K562 (cell line): ENCODE measurements at regions not wholly inside any gene's neighbourhood (a gene's known extent, or its start where the extent isn't known, plus 50 kb on each side); places are given as distances from the start of the nearest gene placed in this dataset.
A peak's percentile ranks its signal among the peaks of the same experiment; 100 is the strongest.

Experiments
- CBX3 ChIP-seq, 2 experiments: IDR thresholded peaks; 1 replicate in 1 of 2; 2 replicates in 1 of 2; pipeline ENCODE4 v1.6.1; 2012; ENCODE audit warnings: inconsistent platforms in 2 of 2, low read length in 2 of 2, borderline replicate concordance in 1 of 2, control low read depth in 1 of 2
- ELF1 ChIP-seq: fragments of 200-800 bp; sonication (Bioruptor generic); IDR thresholded peaks from 2 replicates; pipeline ENCODE4 v1.6.1; 2016; ENCODE audit warnings: missing genetic modification characterization, missing compliant biosample characterization
- ELF4 ChIP-seq: fragments of 450-650 bp; formaldehyde crosslinking; IDR thresholded peaks from 2 replicates; pipeline ENCODE4 v1.4.0; 2022; ENCODE audit warnings: missing genetic modification characterization
- ESRRB ChIP-seq: fragments of 250-450 bp; sonication (Bioruptor Pico); IDR thresholded peaks from 2 replicates; pipeline ENCODE4 v1.5.0; 2020; ENCODE audit warnings: mild to moderate bottlenecking, moderate library complexity, borderline replicate concordance
- FOXK1 ChIP-seq: sonication (generic); formaldehyde crosslinking; IDR thresholded peaks from 2 replicates; pipeline ENCODE4 v1.8.0; 2022; ENCODE audit warnings: missing genetic modification reagents, mild to moderate bottlenecking, borderline replicate concordance
- HNRNPLL ChIP-seq: fragments of 200-400 bp; formaldehyde crosslinking; IDR thresholded peaks from 2 replicates; pipeline ENCODE4 v1.6.1; 2017; ENCODE audit warnings: low read length, low read depth, mild to moderate bottlenecking; ENCODE audit not compliant: poor library complexity, severe bottlenecking
- JUN ChIP-seq, 2 experiments: sonication (generic) in 1 of 2; formaldehyde crosslinking in 1 of 2; IDR thresholded peaks; 2 replicates each; pipeline versions ENCODE4 v1.6.1 to v1.8.0; 2012 to 2022; ENCODE audit warnings: borderline replicate concordance in 2 of 2, mild to moderate bottlenecking in 2 of 2, improper control_type of control experiment in 1 of 2, low read depth in 1 of 2, low read length in 1 of 2, missing genetic modification reagents in 1 of 2
- KDM1A ChIP-seq, 2 experiments: fragments of 450-650 bp; IDR thresholded peaks; 2 replicates each; pipeline ENCODE4 v1.6.1; 2016; ENCODE audit warnings: mild to moderate bottlenecking in 2 of 2
- L3MBTL2 ChIP-seq: fragments of 450-650 bp; IDR thresholded peaks from 2 replicates; pipeline ENCODE4 v1.6.1; 2016; ENCODE audit warnings: mild to moderate bottlenecking, moderate library complexity
- MCM7 ChIP-seq, 2 experiments: fragments of 450-650 bp; IDR thresholded peaks; 2 replicates each; pipeline ENCODE4 v1.6.1; 2016 to 2018
- MTF1 ChIP-seq: fragments of 250-450 bp; sonication (Bioruptor Pico); IDR thresholded peaks from 2 replicates; pipeline ENCODE4 v1.9.0; 2021; ENCODE audit warnings: moderate library complexity, mild to moderate bottlenecking, inconsistent platforms, borderline replicate concordance
- NCOA6 ChIP-seq: fragments of 450-650 bp; IDR thresholded peaks from 2 replicates; pipeline ENCODE4 v1.6.1; 2017; ENCODE audit warnings: mild to moderate bottlenecking
- NFE2 ChIP-seq: IDR thresholded peaks from 2 replicates; pipeline ENCODE4 v1.6.1; 2014; ENCODE audit warnings: antibody characterized with exemption, low read depth
- NR1H2 ChIP-seq: sonication (generic); formaldehyde crosslinking; IDR thresholded peaks from 2 replicates; pipeline ENCODE4 v1.4.0; 2020; ENCODE audit warnings: mild to moderate bottlenecking, missing genetic modification reagents
- PCBP2 ChIP-seq: fragments of 200-400 bp; formaldehyde crosslinking; IDR thresholded peaks from 2 replicates; pipeline ENCODE4 v1.6.1; 2018; ENCODE audit warnings: low read length, low read depth, mild to moderate bottlenecking, moderate library complexity; ENCODE audit not compliant: poor library complexity, severe bottlenecking
- SMARCB1 ChIP-seq: IDR thresholded peaks from 2 replicates; pipeline ENCODE4 v1.6.1; 2011; ENCODE audit warnings: improper control_type of control experiment, low read depth; ENCODE audit not compliant: insufficient read length
- TCFL5 ChIP-seq: fragments of 250-450 bp; sonication (Bioruptor Pico); conservative IDR thresholded peaks from 2 replicates; pipeline ENCODE4 v1.6.1; 2021; ENCODE audit warnings: mild to moderate bottlenecking, moderate library complexity, matching md5 sums
- TRIM24 ChIP-seq, 2 experiments: fragments of 450-650 bp; IDR thresholded peaks; 2 replicates each; pipeline ENCODE4 v1.6.1; 2016
- TSC22D4 ChIP-seq: fragments of 450-650 bp; IDR thresholded peaks from 2 replicates; pipeline ENCODE4 v1.6.1; 2016; ENCODE audit warnings: missing genetic modification characterization, missing biosample characterization, control low read depth
- ZNF197 ChIP-seq: fragments of 200-800 bp; sonication (Bioruptor generic); IDR thresholded peaks from 2 replicates; pipeline ENCODE4 v1.6.1; 2016; ENCODE audit warnings: low read depth, missing genetic modification characterization, missing compliant biosample characterization
- ZNF311 ChIP-seq: fragments of 250-450 bp; sonication (Bioruptor Pico); IDR thresholded peaks from 2 replicates; pipeline ENCODE4 v1.4.0; 2020; ENCODE audit warnings: mild to moderate bottlenecking, moderate library complexity
- ZNF785 ChIP-seq: fragments of 250-450 bp; sonication (Bioruptor Pico); IDR thresholded peaks from 2 replicates; pipeline ENCODE4 v1.4.0; 2020; ENCODE audit warnings: mild to moderate bottlenecking
- TF ChIP-seq, protein P1 (sequence below): fragments of 200-800 bp; sonication (Bioruptor generic); IDR thresholded peaks from 2 replicates; pipeline ENCODE4 v1.6.1; 2017; ENCODE audit warnings: missing genetic modification characterization, missing compliant biosample characterization
- TF ChIP-seq, protein P2 (sequence below): fragments of 450-650 bp; formaldehyde crosslinking; IDR thresholded peaks from 2 replicates; pipeline ENCODE4 v1.4.0; 2022; ENCODE audit warnings: mild to moderate bottlenecking, moderate library complexity
- TF ChIP-seq, protein P3 (sequence below): fragments of 200-800 bp; sonication (Bioruptor generic); IDR thresholded peaks from 2 replicates; pipeline ENCODE4 v1.6.1; 2017; ENCODE audit warnings: missing genetic modification characterization, missing compliant biosample characterization

DNA sequence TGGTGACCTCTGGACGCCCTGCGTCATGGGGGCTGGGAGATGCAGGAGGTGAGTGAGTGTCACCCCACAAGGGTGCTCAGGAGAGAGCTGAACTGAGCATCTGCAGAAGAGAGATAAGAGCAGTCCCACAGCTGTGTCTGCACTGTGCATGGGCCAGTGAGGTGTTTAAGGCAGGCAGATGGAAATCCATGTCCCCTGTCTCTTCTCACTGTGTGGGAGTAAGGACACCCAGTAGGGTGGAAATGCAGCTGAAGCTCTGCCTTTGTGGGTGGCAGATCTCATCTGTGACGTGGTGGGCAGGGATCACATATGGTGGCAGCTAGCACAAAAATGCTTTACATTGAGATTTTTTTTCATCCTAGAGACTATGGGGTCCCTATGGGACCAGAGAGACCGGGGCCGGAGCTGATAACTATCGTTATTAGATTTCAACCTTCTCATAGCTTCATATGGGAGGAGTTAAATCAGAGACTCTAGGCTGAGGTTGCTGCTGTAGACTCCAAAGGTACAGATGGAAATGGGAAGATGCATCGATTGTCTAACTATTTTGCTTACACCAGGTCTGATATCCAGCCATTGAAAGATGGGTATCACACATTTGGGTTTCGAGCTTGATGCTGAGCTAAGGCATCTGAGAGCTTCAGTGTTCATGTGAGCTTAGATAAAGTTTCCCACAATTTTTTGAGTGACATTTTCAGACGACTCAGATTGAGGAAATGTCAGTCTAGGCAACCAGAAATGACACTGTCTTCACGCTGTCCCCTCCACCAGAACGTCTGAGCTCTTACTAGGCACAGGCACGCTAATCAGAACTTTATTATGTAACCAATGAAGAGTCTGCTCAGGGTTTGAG lies 65.3 kb upstream of the PSEN2 start (continued):
- TF ChIP-seq, protein P1, sequence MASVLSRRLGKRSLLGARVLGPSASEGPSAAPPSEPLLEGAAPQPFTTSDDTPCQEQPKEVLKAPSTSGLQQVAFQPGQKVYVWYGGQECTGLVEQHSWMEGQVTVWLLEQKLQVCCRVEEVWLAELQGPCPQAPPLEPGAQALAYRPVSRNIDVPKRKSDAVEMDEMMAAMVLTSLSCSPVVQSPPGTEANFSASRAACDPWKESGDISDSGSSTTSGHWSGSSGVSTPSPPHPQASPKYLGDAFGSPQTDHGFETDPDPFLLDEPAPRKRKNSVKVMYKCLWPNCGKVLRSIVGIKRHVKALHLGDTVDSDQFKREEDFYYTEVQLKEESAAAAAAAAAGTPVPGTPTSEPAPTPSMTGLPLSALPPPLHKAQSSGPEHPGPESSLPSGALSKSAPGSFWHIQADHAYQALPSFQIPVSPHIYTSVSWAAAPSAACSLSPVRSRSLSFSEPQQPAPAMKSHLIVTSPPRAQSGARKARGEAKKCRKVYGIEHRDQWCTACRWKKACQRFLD, result peak; percentile 99
- TF ChIP-seq NCOA6 (peak; percentile 70; the same call in 1 of the 2 replicates), PCBP2 (no peak), CBX3 (IDR thresholded peaks at IDR 0.05; ENCODE audit: borderline replicate concordance in 1 of 2, low read length in 2 of 2) (peak in 1 of 2 experiments; percentile 93; a peak in 1 of 3 replicates), ESRRB (CRISPR knock-in tag) (no peak), KDM1A (IDR thresholded peaks at IDR 0.05) (peak; percentile 98 to 99), JUN (IDR thresholded peaks at IDR 0.05; ENCODE audit: borderline replicate concordance, low read depth, low read length) (peak; percentile 78), JUN (CRISPR knock-in tag; IDR thresholded peaks at IDR 0.05; ENCODE audit: borderline replicate concordance) (no peak), TCFL5 (CRISPR knock-in tag) (no peak), NR1H2 (CRISPR knock-in tag) (no peak), ZNF785 (CRISPR knock-in tag) (no peak), SMARCB1 (no peak), ELF4 (peak; percentile 67; the same call in 1 of the 2 replicates), NFE2 (peak; percentile 60), HNRNPLL (no peak), FOXK1 (CRISPR knock-in tag) (no peak), ELF1 (tag) (no peak), L3MBTL2 (peak; percentile 73; the same call in 1 of the 2 replicates), TRIM24 (IDR thresholded peaks at IDR 0.05) (peak; percentile 99 to 100), ZNF197 (CRISPR knock-in tag) (peak; percentile 87), MCM7 (IDR thresholded peaks at IDR 0.05) (no peak), MTF1 (CRISPR knock-in tag) (no peak), TSC22D4 (tag) (no peak), ZNF311 (CRISPR knock-in tag) (no peak)
- TF ChIP-seq, protein P2, sequence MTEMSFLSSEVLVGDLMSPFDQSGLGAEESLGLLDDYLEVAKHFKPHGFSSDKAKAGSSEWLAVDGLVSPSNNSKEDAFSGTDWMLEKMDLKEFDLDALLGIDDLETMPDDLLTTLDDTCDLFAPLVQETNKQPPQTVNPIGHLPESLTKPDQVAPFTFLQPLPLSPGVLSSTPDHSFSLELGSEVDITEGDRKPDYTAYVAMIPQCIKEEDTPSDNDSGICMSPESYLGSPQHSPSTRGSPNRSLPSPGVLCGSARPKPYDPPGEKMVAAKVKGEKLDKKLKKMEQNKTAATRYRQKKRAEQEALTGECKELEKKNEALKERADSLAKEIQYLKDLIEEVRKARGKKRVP (CRISPR knock-in tag), result peak; percentile 31; the same call in 1 of the 2 replicates
- TF ChIP-seq, protein P3, sequence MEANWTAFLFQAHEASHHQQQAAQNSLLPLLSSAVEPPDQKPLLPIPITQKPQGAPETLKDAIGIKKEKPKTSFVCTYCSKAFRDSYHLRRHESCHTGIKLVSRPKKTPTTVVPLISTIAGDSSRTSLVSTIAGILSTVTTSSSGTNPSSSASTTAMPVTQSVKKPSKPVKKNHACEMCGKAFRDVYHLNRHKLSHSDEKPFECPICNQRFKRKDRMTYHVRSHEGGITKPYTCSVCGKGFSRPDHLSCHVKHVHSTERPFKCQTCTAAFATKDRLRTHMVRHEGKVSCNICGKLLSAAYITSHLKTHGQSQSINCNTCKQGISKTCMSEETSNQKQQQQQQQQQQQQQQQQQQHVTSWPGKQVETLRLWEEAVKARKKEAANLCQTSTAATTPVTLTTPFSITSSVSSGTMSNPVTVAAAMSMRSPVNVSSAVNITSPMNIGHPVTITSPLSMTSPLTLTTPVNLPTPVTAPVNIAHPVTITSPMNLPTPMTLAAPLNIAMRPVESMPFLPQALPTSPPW, result peak; percentile 84
